Glutamatergic neuron (in vitro differentiated cells): ENCODE measurements at regions not wholly inside any gene's neighbourhood (a gene's known extent, or its start where the extent isn't known, plus 50 kb on each side); places are given as distances from the start of the nearest gene placed in this dataset.

Experiments
- DNase-seq: peaks from one replicate; pipeline ENCODE4 v3.0.0; 2022
- H3K27ac Mint-ChIP-seq: one replicate; pipeline ENCODE4 v1.8.0; 2020; ENCODE audit warnings: mild to moderate bottlenecking, mixed read lengths, inconsistent platforms; ENCODE audit not compliant: unreplicated experiment
- H3K27me3 Mint-ChIP-seq: one replicate; pipeline ENCODE4 v1.8.0; 2020; ENCODE audit warnings: mild to moderate bottlenecking, moderate library complexity, mixed read lengths, inconsistent platforms; ENCODE audit not compliant: unreplicated experiment
- H3K36me3 Mint-ChIP-seq: one replicate; pipeline ENCODE4 v1.8.0; 2020; ENCODE audit warnings: mild to moderate bottlenecking, mixed read lengths, inconsistent platforms; ENCODE audit not compliant: unreplicated experiment
- H3K4me1 Mint-ChIP-seq: one replicate; pipeline ENCODE4 v1.8.0; 2020; ENCODE audit warnings: mild to moderate bottlenecking, low read depth, mixed read lengths, inconsistent platforms; ENCODE audit not compliant: unreplicated experiment
- H3K4me3 Mint-ChIP-seq: one replicate; pipeline ENCODE4 v1.8.0; 2020; ENCODE audit warnings: mild to moderate bottlenecking, mixed read lengths, inconsistent platforms; ENCODE audit not compliant: unreplicated experiment
- H3K9me3 Mint-ChIP-seq: one replicate; pipeline ENCODE4 v1.8.0; 2020; ENCODE audit warnings: mild to moderate bottlenecking, moderate library complexity, mixed read lengths, inconsistent platforms; ENCODE audit not compliant: unreplicated experiment
- TF ChIP-seq, protein P1 (sequence below): fragments of 200-600 bp; sonication (generic); IDR thresholded peaks from one replicate; pipeline ENCODE4 v1.5.0; 2021; ENCODE audit not compliant: partially characterized antibody, unreplicated experiment

DNA sequence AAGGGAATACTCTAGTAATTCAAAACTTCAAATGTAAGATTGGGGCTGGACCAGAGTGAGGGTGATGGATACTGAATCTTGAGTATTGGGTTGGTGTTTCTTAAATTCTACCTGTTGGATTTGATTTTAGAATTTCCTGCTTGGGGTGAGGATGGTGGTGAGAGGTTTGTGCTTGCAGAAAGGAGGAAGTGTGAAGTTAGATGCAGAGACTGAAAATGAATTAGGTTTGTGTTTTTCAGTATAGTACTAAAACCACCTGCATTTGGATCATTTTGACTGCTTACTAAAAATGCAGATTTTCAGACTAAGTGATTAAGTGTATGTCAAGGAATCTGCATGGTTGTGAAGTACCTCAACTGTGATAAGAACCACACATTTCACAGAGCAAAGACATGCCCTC lies 131.5 kb upstream of the CENPE start:
- Mint-ChIP-seq H3K27ac (no peak overlapping the region), H3K4me3 (no peak overlapping the region), H3K4me1 (no peaks in the 10 kb centered on the region), H3K9me3 (no peaks in the 10 kb centered on the region), H3K36me3 (no peaks in the 10 kb centered on the region), H3K27me3 (no peaks in the 10 kb centered on the region)
- TF ChIP-seq, protein P1, sequence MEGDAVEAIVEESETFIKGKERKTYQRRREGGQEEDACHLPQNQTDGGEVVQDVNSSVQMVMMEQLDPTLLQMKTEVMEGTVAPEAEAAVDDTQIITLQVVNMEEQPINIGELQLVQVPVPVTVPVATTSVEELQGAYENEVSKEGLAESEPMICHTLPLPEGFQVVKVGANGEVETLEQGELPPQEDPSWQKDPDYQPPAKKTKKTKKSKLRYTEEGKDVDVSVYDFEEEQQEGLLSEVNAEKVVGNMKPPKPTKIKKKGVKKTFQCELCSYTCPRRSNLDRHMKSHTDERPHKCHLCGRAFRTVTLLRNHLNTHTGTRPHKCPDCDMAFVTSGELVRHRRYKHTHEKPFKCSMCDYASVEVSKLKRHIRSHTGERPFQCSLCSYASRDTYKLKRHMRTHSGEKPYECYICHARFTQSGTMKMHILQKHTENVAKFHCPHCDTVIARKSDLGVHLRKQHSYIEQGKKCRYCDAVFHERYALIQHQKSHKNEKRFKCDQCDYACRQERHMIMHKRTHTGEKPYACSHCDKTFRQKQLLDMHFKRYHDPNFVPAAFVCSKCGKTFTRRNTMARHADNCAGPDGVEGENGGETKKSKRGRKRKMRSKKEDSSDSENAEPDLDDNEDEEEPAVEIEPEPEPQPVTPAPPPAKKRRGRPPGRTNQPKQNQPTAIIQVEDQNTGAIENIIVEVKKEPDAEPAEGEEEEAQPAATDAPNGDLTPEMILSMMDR, result no peak
- DNase-seq, result no peak

DNA sequence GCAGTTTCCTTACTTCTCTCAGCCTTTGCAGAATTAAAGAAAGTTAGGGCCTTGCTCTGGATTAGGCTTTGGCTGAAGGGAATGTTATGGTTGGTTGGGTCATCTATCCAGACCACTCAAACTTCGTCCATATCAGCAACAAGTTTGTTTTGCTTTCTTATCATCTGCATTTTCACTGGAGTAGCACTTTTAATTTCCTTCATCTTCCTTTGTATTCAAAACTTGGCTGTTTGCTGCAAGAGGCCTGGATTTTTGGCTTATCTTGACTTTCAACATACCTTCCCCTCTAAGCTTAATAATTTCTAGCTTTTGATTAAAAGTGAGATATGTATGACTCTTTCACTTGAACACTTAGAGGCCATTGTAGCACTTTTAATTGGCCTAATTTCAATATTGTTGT lies 126.7 kb upstream of the CENPE start:
- H3K36me3 Mint-ChIP-seq, result no peaks in the 10 kb centered on the region
- no peak overlapping the region for H3K4me3 Mint-ChIP-seq
- no peak for DNase-seq
- H3K27ac Mint-ChIP-seq, result no peak overlapping the region
- TF ChIP-seq, protein P1, result no peak
- no peaks in the 10 kb centered on the region for H3K27me3 Mint-ChIP-seq
- no peaks in the 10 kb centered on the region for H3K9me3 Mint-ChIP-seq
- H3K4me1 Mint-ChIP-seq, result no peaks in the 10 kb centered on the region

DNA sequence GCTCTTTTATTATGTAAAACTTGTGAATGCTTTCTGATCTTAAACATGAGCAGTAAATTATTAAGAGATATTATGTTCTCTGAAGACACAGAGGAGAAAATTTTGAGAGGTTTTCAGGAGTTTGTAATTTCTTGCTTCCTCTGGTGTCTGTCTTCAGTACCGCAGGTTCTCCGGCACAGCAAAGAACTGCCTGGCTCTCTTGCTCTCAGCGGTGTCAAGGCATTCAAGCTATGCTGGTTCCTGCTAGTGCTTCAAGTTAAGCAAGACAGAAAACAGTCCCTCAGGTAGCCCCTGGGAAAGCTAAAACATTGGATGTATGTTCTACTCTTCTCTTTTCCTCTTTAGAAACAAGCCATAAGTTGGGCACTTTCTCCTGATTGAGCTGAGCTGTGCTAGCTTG lies 120.2 kb upstream of the CENPE start:
- H3K4me3 Mint-ChIP-seq, result no peak overlapping the region
- H3K27me3 Mint-ChIP-seq, result no peaks in the 10 kb centered on the region
- no peak overlapping the region for H3K27ac Mint-ChIP-seq
- no peak for DNase-seq
- TF ChIP-seq, protein P1, result no peak
- peaks cover 2% of the 10 kb centered on the region for H3K9me3 Mint-ChIP-seq
- H3K4me1 Mint-ChIP-seq, result no peaks in the 10 kb centered on the region
- H3K36me3 Mint-ChIP-seq, result peaks cover 10% of the 10 kb centered on the region

DNA sequence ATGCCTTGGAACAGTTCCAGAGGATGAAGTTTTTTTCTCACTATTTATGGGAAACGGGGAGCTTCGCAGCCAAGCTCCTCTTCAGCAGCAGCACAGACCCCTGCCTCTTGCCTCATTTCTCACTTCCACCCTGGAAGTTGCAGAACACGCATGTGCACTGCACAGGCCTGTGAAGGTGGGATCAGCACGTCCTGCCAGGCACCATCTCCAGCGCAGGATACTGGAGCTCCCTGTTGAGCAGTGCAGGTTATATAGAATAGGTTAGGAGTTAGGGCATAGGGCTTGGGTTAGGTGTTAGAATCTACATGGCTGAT lies 110.1 kb upstream of the CENPE start:
- H3K36me3 Mint-ChIP-seq, result no peaks in the 10 kb centered on the region
- H3K9me3 Mint-ChIP-seq, result no peaks in the 10 kb centered on the region
- H3K4me1 Mint-ChIP-seq, result peaks cover 2% of the 10 kb centered on the region
- TF ChIP-seq, protein P1, result no peak
- no peaks in the 10 kb centered on the region for H3K27me3 Mint-ChIP-seq
- DNase-seq, result no peak
- H3K27ac Mint-ChIP-seq, result no peak overlapping the region
- no peak overlapping the region for H3K4me3 Mint-ChIP-seq

DNA sequence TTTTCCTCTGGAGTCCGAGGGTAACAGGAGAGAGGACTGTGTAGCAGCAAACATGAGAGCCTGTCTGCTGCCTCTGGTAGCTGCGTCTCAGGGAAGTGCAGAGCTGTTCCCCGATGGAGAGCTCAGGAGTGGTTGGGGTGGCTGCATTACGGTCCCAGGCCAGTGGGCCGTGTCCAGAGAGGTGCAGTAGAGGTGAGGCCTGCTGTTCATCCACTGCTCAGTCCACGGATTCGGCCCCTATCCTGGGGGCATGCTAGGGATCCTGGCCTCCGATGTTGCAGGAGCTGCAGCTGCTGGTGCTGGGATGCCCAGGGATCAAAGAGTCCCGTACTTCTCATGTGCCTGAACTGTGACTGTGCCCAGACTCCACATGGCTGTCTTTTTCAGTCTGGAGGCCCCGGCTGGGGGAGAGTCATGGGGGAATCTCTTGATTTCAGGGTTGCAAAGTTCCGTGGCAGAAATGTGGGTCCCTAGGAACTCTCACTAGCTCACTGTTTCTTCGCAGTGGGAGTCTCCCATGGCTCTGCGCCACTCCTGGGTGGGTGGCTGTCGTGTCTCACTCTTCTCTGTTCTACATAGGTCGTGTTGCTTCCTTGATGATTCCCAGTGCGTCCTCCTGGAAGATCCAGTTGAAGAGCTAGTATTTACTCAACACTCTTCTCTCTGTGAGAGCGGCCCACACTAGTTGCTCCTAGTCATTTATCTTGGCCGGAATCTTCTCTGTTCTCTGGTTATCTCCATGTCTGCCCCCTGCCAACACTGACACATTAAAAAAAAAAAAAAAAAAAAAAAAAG lies 109.5 kb upstream of the CENPE start:
- Mint-ChIP-seq H3K4me3 (no peak overlapping the region), H3K27me3 (no peaks in the 10 kb centered on the region), H3K9me3 (no peaks in the 10 kb centered on the region), H3K36me3 (no peaks in the 10 kb centered on the region), H3K4me1 (peaks cover 2% of the 10 kb centered on the region), H3K27ac (no peak overlapping the region)
- TF ChIP-seq, protein P1, result no peak
- DNase-seq, result no peak
